ENCODE measurements at regions not wholly inside any gene's neighbourhood (a gene's known extent, or its start where the extent isn't known, plus 50 kb on each side); places are given as distances from the start of the nearest gene placed in this dataset.
A peak's percentile ranks its signal among the peaks of the same experiment; 100 is the strongest.

DNA sequence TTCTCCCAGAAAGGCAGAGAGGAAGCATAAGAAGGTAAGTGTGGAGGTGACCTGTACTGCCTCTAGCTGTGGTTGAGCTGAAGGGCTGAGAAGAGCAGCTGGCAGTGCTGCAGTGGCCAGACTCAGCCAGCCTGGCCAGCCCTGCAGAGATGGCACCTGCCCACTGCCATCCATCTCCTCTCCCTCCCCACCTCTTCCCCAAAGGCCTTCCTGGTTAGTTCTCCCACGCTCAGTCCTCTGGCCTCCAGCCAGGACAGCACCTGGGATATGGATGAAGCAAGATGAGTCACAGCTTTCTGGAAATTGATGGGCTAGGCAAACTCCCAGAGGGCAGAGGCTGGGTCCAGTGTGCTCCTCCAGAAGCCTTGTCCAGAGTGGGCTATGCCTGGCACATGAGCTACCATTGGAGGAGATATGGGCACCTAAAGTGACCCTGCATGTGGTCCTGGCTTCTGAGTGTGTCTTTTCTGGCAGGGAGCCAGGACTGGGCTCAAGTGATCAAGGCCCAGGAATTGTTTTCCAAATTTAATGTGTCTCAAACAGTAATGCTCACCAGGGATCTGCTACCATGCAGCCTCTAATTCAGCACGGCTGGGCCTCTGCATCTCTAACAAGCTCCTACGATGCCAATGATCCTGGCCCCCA, 81.0 kb upstream of the CACUL1 start:
- DNase-seq (ENCODE audit: low read depth in 3 of 3), result no peak

DNA sequence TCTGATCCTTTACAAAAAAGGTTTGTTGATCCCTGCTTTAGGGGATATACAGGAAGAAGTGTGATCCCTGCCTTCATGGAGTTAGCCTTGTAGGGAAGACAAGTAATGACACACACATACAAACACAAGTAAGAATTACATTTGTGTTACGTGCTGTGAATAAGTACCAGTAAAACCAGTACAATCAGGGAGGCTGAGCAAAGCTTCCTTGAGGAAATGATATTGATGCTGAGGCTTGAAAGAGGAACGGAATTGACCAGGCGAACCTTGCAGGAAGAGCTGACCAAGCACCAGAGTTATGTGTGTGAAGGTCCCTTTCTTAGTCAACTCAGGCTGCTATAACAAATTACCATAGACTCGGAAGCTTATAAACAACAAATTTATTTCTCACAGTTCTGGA, 83.6 kb upstream of the CACUL1 start:
- no peak for DNase-seq (ENCODE audit: low read depth in 3 of 3)

DNA sequence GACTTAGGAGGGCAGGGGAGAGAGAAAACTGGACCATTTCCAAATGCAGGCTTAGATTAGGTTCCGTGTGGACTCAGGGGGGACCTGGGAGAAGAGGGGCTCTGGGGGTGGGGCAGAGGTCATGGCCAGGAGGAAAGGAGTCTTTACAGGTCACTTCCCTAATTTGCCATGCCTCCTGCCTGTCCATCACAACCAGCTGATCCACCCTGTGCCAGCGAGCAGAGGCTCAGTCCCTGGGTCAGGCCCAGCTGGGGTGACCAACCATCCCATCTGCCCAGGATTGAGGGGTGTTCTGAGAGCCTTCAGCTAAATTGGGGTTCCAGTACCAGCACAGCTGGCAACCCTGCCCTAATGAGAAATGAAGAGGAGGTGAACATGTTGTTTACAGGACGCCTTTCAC, 84.6 kb upstream of the CACUL1 start:
- no peak for DNase-seq (ENCODE audit: low read depth in 3 of 3)

DNA sequence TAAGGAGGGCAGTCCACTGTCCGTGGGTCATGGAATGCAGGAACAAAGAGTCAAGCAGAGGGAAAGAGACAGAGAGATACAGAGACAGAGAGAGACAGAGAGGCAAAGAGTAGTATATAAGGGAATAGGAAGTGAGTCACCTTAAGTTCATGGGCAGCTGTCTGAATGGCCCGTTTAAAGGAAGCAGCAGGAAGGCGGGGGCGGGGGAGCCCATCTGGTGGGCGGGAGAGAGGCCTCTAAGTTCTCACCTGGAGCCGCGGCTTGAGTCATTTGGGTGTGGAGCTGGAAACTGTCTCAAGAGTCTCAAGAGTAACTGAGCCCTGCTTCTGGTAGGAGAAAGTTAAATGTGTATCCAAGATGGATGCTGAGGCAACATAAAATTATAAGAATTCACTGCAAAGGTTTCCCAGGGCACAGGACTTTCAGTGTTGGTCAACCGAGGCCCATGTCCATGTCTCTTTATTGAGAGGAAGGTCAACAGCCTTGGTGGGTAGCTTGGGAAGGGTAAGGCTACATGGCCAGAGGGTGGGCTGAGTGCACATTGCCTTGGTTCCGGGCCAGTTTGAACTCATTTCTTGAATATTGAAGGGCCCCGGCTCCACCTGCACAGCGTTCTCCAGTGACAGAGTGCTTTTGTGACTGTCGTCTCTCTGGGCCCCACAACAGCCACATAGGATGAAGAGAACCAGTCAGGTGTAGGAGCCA, 85.5 kb upstream of the CACUL1 start:
- peak; percentile 15 to 72 (median 63) for DNase-seq (ENCODE audit: low read depth in 3 of 3)

DNA sequence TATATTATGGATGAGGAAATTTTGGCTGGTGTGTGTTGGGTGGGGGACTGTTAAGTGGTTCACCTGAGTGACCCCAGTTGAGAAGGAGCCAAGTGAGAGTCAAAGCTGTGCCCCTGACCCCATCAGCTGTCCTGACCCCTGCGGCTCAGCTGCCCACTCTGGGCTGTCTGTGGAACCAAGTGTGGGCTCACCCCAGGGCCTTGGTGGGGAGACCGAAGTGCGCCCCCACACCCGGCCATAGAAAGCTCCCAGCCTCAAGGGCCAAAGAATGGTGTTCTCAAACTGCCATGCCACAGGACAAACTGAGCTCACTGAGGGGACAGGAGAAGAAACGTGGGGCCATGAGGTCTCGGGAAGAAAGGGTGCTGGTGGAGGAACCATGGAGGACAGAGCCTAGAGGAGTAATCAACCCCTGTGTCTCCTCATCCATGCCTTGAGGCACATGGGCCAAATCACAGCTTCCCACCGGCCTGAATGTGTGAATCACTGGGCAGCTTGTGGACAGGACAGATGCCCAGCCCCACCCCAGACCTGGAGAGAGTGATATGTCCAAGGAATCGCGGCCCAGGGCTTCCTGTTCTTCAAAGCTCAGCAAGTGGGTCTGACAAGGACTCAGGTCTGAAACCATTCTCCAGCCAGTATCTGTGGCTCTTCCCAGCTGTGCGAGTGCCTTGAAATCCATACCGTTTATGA, 86.2 kb upstream of the CACUL1 start:
- DNase-seq (ENCODE audit: low read depth in 3 of 3), result no peak

DNA sequence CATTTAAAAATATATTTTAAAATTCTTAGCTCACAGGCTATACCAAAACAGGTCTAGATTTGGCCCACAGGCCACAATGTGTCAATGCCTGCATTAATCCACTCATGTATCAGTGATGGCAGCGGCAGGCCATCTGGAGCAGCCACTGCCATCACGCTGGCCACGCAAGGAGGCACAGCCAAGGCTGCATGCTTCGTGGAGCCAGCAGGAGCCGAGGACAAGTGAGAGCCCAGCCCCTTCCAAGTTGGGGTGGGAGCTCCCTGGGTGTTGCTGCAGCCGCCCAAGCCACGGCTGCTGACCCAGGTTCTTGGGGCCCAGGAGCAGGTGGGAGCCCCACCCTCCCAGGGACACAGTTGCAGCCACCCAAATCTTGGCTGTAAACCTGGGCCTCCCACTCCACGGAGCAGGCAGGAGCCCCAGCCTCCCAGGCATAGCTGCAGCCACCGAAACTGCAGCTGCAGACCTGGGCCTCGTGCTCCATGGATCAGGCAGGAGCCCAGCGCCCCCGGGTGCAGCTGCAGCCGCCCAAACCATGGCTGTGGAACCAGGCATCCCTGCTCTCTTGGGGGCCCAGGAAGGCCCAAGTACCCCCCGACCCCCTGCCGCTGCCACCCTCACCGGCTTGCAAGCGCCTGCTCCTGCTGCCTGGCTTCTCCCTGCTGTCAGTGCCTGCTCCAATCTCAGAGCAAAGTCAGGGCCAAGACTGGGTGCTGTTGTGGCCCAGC, 87.3 kb upstream of the CACUL1 start:
- no peak for DNase-seq (ENCODE audit: low read depth in 3 of 3)

DNA sequence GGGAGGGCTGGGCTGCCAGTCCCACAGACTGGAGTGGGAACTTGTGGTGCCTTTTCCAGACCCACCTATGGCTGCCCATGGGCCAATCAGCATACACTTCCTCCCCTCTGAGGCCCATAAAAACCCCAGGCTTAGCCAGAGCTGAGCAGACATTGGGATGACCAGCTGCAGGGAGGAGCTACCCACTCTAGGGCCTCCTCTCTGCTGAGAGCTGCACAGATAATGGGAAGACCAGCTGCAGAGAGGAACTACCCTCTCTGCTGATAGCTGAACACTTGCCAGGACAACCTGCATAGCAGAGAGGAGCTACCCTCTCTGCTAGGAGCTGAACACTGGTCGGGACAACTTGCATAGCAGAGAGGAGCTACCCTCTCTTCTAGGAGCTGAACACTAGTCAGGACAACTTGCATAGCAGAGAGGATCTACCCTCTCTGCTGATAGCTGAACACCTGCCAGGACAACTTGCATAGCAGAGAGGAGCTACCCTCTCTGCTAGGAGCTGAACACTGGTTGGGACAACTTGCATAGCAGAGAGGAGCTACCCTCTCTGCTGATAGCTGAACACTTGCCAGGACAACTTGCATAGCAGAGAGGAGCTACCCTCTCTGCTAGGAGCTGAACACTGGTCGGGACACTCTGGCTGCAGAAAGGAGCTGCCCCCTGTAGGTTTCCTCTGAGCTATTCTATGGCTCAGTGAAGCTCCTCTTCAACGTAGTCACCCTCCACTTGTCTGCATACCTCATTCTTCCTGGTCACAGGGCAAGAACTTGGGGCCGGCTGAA, 88.3 kb upstream of the CACUL1 start:
- no peak for DNase-seq (ENCODE audit: low read depth in 3 of 3)

DNA sequence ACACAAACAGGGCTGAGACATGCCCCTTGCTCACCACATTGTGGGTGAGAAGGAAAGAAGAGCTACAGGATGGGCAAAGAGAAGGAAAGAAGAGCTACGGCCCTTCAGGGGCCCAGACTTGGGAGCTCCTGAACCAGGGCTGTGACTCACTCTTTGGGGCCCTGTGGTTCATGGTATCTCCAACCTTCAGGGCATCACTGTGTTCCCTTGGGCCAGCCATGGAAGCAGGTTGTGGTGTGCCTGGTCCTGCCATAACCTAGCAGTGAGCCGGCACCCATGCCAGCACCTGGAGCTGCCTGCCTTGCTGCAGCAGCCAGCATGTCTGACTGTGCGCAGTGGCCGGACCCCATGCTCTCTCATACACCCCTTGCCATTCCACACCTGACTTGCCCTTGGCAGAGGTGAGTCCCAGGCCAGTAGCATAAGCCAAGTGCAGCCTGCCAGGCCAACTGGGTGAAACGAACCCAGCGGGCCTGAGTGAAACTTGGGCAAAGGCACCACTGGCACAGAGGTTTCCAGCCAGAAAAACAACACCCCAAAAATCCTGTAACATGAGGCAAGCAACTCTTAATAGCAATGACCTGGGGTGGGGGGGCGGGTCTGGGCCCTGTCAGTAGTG, 89.0 kb upstream of the CACUL1 start:
- DNase-seq (ENCODE audit: low read depth in 3 of 3), result no peak

DNA sequence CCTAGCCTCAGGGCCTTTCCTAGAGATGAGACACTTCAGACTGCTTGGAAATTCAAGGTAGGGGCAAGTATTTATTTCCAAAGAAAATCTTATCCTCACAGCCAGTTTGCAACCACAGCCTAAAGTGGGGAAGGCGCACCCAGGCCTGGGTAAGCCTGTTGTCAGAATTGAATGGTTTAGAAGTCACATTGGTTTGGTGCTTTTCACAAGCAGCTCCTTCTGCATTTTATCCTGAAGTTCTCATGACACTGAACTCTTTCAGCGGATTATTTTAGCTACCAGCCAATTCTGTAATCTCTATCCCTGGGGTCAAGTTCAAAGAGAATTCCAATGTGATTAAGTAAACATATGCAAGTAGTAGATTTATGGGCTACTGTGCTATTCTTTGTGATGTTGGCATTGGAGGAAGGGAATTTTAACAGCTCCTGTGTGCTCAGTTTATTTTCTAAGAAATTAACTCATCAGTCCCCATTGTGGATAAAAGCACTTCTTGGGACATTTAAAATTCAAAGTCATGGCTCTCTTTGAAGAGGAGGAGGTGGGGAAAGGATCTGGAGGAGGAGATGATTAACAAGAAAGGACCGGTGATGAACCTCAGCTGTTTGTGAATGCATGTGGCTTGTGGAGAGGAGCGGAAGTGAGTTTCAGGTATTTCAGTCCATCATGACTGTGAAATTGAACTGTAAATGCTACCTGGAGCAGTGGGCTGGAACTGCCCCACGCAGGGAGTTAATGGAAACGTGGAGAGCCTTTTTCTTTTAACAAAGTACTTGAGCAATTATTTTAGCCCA, 90.2 kb upstream of the CACUL1 start:
- DNase-seq (ENCODE audit: low read depth in 3 of 3), result no peak

DNA sequence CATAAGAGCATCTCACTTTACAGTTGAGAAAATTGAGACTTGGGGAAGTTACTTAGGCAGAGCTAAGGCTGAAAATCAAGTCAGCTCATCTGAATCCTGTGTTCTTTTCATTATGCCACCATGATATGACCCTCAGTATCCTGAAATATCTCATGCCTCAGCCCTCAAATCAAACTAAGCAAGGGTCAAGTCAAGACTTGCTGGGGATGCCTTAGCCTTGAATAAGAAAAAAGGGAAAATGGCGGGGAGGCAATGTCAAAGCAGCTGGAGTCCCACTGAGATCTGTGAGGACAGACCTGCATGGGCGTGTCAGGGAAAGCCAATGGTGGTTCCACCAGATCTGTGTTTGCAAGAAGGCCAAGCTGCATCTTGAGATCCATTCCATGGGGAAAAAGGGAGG, 91.0 kb upstream of the CACUL1 start:
- DNase-seq (ENCODE audit: low read depth in 3 of 3), result no peak

DNA sequence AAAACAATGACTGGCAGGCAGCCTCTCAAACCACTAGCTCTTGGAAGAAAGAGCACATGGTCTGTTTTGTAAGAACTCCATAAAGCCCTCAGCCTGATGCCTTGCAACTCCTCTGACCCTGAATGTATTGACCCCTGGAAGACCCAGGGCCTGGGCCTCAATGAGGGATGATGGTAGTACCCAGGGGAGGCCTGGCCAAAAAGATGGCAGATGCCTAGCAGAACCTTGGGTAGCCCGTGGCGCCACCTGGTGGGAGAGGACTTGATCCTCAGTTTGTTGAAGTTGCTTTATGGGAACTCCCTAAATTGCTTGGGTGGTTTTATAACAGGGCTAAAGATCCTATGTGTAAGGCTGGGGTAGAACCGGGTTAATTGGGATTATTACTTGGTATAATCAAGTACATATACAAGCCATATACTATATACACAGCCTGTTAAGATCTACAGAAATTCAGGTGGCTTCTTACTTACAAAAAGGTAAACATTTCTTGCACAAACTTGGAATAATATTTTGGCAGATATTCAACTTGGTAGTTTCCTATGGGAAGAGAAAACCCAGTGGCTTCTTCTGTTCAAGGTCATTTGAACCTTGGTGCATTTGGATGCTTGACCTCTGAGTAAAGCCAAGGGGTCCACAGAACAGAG, 95.8 kb upstream of the CACUL1 start:
- peak; percentile 60 to 83 (median 70) for DNase-seq (ENCODE audit: low read depth in 3 of 3)

DNA sequence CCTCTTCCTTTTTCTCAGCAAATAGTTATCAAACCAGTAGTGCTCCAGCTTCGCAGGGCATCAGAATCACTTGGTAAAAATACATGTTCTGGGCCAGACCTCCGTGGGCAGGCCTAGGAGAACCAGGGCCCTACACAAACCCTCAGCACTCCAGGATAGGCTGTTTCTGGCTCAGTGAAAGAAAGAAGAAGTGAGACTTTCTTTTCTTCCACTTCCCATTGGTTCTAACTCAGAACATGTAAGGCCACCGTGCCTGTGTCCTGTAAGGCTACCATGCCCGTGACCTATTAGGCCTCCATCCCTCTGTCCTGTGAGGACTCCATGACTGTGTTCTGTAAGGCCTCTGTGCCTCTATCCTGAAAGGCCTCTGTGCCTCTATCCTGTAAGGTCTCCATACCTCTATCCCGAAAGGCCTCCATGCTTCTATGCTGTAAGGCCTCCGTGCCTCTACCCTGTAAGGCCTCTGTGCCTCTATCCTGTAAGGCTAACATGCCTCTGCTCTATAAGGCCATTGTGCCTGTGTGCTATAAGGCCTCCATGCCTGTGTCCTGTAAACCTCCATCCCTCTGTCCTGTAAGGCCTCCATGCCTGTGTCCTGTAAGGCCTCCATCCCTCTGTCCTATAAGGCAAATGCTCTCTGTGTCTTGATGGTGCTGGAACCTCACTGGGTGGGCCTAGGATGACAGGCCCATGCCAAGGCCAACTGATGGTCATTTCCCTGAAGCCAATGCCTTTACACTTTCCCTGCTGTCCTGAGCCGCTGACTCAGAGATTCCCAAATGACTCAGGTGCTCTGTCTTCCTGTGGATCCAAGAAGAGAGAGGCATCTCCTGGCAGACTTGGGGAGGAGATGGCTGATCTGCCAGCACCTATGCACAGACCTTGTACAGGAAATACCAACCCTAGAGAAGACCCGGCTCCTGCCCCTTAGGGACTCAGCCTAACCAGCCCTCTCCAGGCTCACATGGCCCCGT, 96.6 kb upstream of the CACUL1 start:
- no peak for DNase-seq (ENCODE audit: low read depth in 3 of 3)

DNA sequence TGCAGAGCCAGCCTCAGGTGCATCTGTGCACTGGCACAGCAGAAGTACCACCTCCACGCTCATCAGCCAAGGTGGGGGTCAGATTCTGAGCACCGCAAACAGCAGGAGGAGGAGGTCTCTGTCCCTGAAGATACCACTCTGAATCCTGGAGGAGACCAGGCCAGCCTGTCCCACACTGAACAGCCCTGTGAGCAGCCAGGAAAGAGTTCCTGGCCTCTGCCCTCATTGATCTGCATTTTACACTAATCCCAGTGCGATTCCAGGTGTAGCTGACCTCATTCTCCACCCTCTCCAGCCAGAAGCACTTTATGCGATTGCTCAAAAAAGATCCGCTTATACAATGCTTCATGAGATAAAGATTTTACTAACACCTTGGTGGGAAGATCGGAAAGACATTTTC, 99.1 kb upstream of the CACUL1 start:
- DNase-seq (ENCODE audit: low read depth in 3 of 3), result no peak

DNA sequence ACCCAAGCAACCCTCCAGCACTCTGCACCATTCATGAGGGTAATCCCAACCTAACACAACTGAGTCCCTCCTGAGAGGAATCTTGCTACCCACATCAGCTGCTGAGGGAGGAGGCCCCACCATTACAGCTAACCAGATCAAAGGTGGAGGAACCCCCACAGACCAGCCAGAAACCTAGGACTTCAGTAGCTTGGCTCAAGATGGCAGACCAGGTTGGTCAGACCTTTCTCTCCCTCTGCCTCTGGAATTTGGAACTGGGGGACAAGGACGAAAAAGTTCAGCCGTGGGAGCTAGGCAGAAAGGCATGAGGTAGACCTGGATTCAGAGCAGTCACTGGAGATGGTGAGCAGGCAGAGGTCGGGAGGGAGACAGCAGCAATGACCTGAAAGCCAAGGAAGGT, 101.3 kb upstream of the CACUL1 start:
- no peak for DNase-seq (ENCODE audit: low read depth in 3 of 3)

DNA sequence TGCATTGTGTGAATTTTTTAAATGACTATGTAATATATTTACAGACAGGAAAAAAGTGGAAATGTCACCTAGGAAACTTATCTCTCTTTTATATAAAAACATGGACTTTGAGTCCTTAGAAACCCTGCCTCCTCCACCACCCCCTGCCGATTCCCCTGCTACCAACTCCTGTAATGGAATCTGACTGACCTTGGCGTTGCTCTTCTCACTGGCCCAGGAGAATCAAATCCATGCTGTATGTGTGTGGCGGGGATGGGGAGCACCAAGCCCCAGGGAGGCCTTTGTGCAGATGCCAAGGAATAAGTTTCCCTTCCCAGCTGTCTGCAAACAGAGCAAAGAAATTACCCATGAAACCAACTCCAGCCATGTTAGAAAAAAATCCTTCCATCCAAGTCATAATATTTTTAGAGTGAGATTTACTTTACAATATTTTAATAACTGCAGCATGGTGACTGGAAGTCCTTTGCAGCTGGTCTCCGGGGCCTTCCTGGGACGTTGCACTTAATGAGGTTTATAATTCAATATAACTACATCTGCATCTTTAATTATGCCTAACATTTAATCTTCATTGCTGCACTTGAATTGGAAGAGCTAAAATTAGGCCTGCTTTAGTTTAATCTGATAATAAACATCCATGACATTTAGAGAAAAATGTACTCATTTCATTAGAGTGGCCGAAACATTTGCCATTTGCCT, 111.4 kb upstream of the CACUL1 start:
- no peak for DNase-seq (ENCODE audit: low read depth in 3 of 3)

DNA sequence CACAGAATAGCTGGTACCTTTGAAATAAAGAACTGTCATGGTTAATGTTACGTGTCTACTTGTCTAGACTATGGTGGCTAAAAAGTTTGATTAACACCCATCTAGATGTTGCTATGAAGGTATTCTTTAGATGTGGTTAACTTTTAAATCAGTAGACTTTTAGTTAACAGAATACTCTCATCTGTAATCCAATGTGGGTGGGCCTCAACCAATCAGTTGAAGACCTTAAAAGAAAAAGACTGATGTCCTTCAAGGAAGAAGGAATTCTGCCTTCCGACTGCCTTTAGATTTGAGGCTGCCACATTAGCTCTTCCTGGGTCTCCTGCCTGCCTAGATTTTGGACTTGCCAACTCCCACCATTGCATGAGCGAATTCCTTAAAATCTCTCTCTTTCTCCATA, 113.0 kb upstream of the CACUL1 start:
- DNase-seq (ENCODE audit: low read depth in 3 of 3), result no peak

DNA sequence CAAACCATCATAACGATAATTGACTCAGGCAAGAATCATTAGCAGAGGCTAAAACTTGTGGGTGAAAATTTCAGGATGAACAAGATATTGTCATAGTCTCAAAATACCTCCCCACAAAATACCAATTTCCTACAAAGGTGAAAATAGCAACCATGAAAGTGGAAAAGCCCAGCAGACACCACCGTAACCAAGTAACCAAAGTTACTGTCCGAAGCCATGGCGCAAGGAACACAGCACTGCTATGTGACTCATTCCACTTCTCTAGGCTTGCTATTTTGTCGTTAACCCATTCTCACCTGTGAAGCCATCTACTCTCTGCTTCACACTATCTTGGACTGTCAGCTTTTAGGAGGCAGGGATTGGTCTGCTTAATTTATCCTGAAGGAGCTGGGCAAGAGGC, 113.8 kb upstream of the CACUL1 start:
- DNase-seq (ENCODE audit: low read depth in 3 of 3), result no peak

Measured in stimulated activated CD4-positive, alpha-beta T cell treated with anti-CD3 and anti-CD28 coated beads, TNF-alpha, amount 100 ng/mL, for 48 hours (primary cell).